ENCODE measurements at regions not wholly inside any gene's neighbourhood (a gene's known extent, or its start where the extent isn't known, plus 50 kb on each side); places are given as distances from the start of the nearest gene placed in this dataset.
"Not testable (repeated sequence)": the region's sequence is repeated elsewhere in the genome, so short reads cannot be mapped to it uniquely, and the experiment has no call there.

DNA sequence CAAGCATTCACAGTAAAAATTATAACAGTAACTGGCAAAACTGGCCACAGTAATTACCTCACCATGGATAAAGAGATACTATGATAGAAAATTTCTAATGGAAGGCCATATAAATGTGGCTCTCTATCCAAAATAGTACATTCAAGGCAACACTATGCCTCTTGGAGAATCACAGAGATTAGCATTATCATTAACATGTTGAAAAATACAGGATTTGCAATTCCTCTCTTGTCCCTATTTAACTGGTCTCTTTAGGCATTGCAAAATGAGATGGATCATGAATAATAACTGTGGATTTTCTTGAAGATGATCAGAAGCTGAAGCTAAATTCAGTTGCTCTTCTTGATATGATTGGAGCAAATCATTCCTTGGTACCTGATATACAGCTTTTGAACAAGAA is 100.8 kb upstream of the HGF start (continued):
- TF ChIP-seq EGR1 (IDR thresholded peaks at IDR 0.05; ENCODE audit: low read depth in 2 of 2) = no peak
- TF ChIP-seq, protein P1, sequence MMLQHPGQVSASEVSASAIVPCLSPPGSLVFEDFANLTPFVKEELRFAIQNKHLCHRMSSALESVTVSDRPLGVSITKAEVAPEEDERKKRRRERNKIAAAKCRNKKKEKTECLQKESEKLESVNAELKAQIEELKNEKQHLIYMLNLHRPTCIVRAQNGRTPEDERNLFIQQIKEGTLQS (IDR thresholded peaks at IDR 0.05) = no peak
- no peak for TF ChIP-seq NR2F2 (IDR thresholded peaks at IDR 0.05)
- TF ChIP-seq, protein P2, sequence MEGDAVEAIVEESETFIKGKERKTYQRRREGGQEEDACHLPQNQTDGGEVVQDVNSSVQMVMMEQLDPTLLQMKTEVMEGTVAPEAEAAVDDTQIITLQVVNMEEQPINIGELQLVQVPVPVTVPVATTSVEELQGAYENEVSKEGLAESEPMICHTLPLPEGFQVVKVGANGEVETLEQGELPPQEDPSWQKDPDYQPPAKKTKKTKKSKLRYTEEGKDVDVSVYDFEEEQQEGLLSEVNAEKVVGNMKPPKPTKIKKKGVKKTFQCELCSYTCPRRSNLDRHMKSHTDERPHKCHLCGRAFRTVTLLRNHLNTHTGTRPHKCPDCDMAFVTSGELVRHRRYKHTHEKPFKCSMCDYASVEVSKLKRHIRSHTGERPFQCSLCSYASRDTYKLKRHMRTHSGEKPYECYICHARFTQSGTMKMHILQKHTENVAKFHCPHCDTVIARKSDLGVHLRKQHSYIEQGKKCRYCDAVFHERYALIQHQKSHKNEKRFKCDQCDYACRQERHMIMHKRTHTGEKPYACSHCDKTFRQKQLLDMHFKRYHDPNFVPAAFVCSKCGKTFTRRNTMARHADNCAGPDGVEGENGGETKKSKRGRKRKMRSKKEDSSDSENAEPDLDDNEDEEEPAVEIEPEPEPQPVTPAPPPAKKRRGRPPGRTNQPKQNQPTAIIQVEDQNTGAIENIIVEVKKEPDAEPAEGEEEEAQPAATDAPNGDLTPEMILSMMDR (IDR thresholded peaks at IDR 0.05; ENCODE audit: low read depth, low read length, missing input control) = no peak
- TF ChIP-seq JUND (IDR thresholded peaks at IDR 0.05) = no peak
- no peak for TF ChIP-seq FOXA1 (IDR thresholded peaks at IDR 0.05)
- TF ChIP-seq RXRA (IDR thresholded peaks at IDR 0.05) = no peak

DNA sequence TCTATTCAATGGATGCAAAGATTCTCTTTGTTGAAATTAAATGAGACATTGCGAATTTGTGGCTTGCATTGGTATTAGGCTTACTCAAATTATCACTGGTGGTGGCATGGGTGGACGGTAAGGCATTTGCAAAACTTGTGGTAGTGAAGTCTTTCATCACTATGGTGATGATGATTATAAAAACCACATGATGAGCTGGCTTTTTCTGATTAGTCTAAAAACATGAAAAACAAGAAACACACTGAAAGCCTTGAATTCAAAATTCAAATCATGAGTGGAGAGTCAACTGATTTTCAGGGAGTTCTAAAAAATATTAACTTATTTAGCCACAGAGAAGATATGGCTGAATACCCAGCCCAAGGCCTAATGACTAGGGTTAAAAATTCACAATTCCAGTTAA is 99.8 kb upstream of the HGF start:
- Histone ChIP-seq H3K27ac (ENCODE audit: low read depth in 1 of 2, low read length in 2 of 2) (no peak overlapping the region), H3K36me3 (ENCODE audit: control insufficient read depth in 4 of 4, insufficient read depth in 3 of 4, low read depth in 1 of 4, low read length in 3 of 4) (no peaks in the 10 kb centered on the region), H3K4me1 (ENCODE audit: control insufficient read depth in 4 of 4, insufficient read depth in 4 of 4, low read length in 3 of 4) (no peaks in the 10 kb centered on the region), H3K9ac (ENCODE audit: low read depth in 1 of 2, low read length in 2 of 2) (no peak overlapping the region), H3K27me3 (ENCODE audit: control insufficient read depth in 4 of 4, insufficient read depth in 4 of 4, low read length in 3 of 4) (no peaks in the 10 kb centered on the region), H3K9me3 (ENCODE audit: control insufficient read depth in 4 of 4, low read length in 3 of 4) (peaks cover 0 to 1% (median 0%) of the 10 kb centered on the region in 4 donors), H3K4me3 (ENCODE audit: low read depth in 1 of 3, low read length in 3 of 3) (no peak overlapping the region)
- WGBS = 72% methylated on average over 2 of the region's 2 CpGs
- no peak for TF ChIP-seq HNF4A (conservative IDR thresholded peaks at IDR 0.05)
- TF ChIP-seq NR2F2 (IDR thresholded peaks at IDR 0.05) = no peak
- TF ChIP-seq SP1 (IDR thresholded peaks at IDR 0.05) = no peak
- TF ChIP-seq GABPA (IDR thresholded peaks at IDR 0.05 in 1 of 2, conservative IDR thresholded peaks at IDR 0.05 in 1 of 2) = no peak
- TF ChIP-seq EGR1 (IDR thresholded peaks at IDR 0.05; ENCODE audit: low read depth in 2 of 2) = no peak
- TF ChIP-seq RAD21 (IDR thresholded peaks at IDR 0.05) = no peak
- DNase-seq (ENCODE audit: low spot score) = no peak

DNA sequence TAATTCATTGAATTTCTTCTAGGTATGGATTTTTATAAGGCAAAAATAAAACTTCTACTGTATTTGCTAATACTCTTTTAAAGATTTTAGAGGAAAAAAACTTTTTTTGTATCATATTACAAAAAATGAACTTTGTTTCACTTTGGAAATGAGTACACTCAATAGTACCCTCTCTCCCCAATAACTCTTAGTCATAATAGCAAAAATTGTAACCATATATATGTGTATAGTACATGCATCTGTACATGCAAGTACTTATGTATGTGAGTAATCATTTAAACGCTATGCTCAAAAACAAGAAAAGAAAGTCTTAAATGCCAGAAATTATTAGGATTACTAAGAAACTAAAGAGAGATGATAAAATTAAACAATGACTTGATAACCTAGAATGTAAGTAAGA is 95.9 kb upstream of the HGF start:
- TF ChIP-seq RXRA (IDR thresholded peaks at IDR 0.05) = no peak
- 88% methylated on average over 1 of the region's 1 CpG for WGBS
- Histone ChIP-seq H3K9me3 (ENCODE audit: control insufficient read depth in 4 of 4, low read length in 3 of 4) (no peaks in the 10 kb centered on the region), H3K27me3 (ENCODE audit: control insufficient read depth in 4 of 4, insufficient read depth in 4 of 4, low read length in 3 of 4) (no peaks in the 10 kb centered on the region), H3K4me1 (ENCODE audit: control insufficient read depth in 4 of 4, insufficient read depth in 4 of 4, low read length in 3 of 4) (no peaks in the 10 kb centered on the region), H3K27ac (ENCODE audit: low read depth in 1 of 2, low read length in 2 of 2) (no peak overlapping the region), H3K4me3 (ENCODE audit: low read depth in 1 of 3, low read length in 3 of 3) (no peak overlapping the region), H3K9ac (ENCODE audit: low read depth in 1 of 2, low read length in 2 of 2) (no peak overlapping the region), H3K36me3 (ENCODE audit: control insufficient read depth in 4 of 4, insufficient read depth in 3 of 4, low read depth in 1 of 4, low read length in 3 of 4) (no peaks in the 10 kb centered on the region)
- no peak for DNase-seq (ENCODE audit: low spot score)

DNA sequence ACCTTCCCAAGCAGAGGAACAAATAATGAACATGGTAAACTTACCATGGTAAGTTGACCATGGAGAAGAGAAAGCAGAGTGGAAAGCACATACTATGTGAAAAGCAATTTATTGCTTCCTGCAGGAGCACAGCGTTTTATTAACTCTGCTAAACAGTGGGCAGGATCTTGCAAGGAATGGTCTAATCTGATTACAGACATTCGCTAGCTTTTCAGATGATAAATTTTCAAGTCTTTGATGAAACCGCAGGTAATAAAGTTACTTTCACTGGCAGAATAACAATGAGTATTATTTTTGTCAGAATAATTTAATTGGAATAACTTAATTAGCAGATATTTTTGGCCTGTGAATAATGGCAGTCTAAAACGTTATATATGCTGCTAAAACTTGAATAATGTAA is 89.6 kb upstream of the HGF start:
- Histone ChIP-seq H3K4me1 (ENCODE audit: control insufficient read depth in 4 of 4, insufficient read depth in 4 of 4, low read length in 3 of 4) (no peaks in the 10 kb centered on the region), H3K36me3 (ENCODE audit: control insufficient read depth in 4 of 4, insufficient read depth in 3 of 4, low read depth in 1 of 4, low read length in 3 of 4) (no peaks in the 10 kb centered on the region), H3K27ac (ENCODE audit: low read depth in 1 of 2, low read length in 2 of 2) (no peak overlapping the region), H3K9me3 (ENCODE audit: control insufficient read depth in 4 of 4, low read length in 3 of 4) (peaks cover 0 to 1% (median 0%) of the 10 kb centered on the region in 4 donors), H3K4me3 (ENCODE audit: low read depth in 1 of 3, low read length in 3 of 3) (no peak overlapping the region), H3K27me3 (ENCODE audit: control insufficient read depth in 4 of 4, insufficient read depth in 4 of 4, low read length in 3 of 4) (no peaks in the 10 kb centered on the region), H3K9ac (ENCODE audit: low read depth in 1 of 2, low read length in 2 of 2) (no peak overlapping the region)
- 69% methylated on average over 4 of the region's 4 CpGs for WGBS
- no peak for DNase-seq (ENCODE audit: low spot score)
- TF ChIP-seq FOXA1 (IDR thresholded peaks at IDR 0.05) = no peak
- TF ChIP-seq JUND (IDR thresholded peaks at IDR 0.05) = no peak
- no peak for TF ChIP-seq TAF1 (conservative IDR thresholded peaks at IDR 0.05)
- TF ChIP-seq HNF4G (IDR thresholded peaks at IDR 0.05) = no peak
- no peak for TF ChIP-seq FOXA2 (IDR thresholded peaks at IDR 0.05)
- no peak for TF ChIP-seq EGR1 (IDR thresholded peaks at IDR 0.05; ENCODE audit: low read depth in 2 of 2)
- TF ChIP-seq, protein P3, sequence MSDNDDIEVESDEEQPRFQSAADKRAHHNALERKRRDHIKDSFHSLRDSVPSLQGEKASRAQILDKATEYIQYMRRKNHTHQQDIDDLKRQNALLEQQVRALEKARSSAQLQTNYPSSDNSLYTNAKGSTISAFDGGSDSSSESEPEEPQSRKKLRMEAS (IDR thresholded peaks at IDR 0.05) = no peak
- TF ChIP-seq, protein P2 (IDR thresholded peaks at IDR 0.05; ENCODE audit: low read depth, low read length, missing input control) = no peak
- TF ChIP-seq, protein P4, sequence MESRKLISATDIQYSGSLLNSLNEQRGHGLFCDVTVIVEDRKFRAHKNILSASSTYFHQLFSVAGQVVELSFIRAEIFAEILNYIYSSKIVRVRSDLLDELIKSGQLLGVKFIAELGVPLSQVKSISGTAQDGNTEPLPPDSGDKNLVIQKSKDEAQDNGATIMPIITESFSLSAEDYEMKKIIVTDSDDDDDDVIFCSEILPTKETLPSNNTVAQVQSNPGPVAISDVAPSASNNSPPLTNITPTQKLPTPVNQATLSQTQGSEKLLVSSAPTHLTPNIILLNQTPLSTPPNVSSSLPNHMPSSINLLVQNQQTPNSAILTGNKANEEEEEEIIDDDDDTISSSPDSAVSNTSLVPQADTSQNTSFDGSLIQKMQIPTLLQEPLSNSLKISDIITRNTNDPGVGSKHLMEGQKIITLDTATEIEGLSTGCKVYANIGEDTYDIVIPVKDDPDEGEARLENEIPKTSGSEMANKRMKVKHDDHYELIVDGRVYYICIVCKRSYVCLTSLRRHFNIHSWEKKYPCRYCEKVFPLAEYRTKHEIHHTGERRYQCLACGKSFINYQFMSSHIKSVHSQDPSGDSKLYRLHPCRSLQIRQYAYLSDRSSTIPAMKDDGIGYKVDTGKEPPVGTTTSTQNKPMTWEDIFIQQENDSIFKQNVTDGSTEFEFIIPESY (IDR thresholded peaks at IDR 0.05) = no peak
- no peak for TF ChIP-seq GABPA (IDR thresholded peaks at IDR 0.05 in 1 of 2, conservative IDR thresholded peaks at IDR 0.05 in 1 of 2)

DNA sequence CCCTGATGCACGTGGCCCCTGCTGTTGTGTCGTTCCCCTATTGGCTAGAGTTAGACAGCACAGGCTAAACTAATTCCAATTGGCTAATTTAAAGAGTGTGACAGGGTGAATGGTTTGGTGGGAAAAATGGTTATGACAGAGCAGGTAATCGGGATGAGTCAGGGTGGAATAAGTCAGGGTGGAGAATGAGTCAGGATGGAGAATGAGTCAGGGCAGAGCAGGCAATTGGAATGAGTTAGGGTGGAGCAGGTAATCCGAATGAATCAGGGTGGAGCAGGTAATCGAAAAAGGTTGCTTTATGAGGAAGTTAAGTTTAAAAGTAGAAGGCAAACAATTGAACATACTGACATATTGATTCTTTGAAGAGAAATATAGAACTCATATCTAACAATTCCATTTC is 89.0 kb upstream of the HGF start:
- not testable (repeated sequence) for H3K4me3 ChIP-seq (ENCODE audit: low read depth in 1 of 3, low read length in 3 of 3); H3K4me1 ChIP-seq (ENCODE audit: control insufficient read depth in 4 of 4, insufficient read depth in 4 of 4, low read length in 3 of 4); H3K36me3 ChIP-seq (ENCODE audit: control insufficient read depth in 4 of 4, insufficient read depth in 3 of 4, low read depth in 1 of 4, low read length in 3 of 4); H3K27ac ChIP-seq (ENCODE audit: low read depth in 1 of 2, low read length in 2 of 2); DNase-seq (ENCODE audit: low spot score); H3K27me3 ChIP-seq (ENCODE audit: control insufficient read depth in 4 of 4, insufficient read depth in 4 of 4, low read length in 3 of 4); H3K9me3 ChIP-seq (ENCODE audit: control insufficient read depth in 4 of 4, low read length in 3 of 4); H3K9ac ChIP-seq (ENCODE audit: low read depth in 1 of 2, low read length in 2 of 2)
- WGBS = 72% methylated on average over 5 of the region's 5 CpGs
